ENCODE measurements at regions not wholly inside any gene's neighbourhood (a gene's known extent, or its start where the extent isn't known, plus 50 kb on each side); places are given as distances from the start of the nearest gene placed in this dataset.

DNA sequence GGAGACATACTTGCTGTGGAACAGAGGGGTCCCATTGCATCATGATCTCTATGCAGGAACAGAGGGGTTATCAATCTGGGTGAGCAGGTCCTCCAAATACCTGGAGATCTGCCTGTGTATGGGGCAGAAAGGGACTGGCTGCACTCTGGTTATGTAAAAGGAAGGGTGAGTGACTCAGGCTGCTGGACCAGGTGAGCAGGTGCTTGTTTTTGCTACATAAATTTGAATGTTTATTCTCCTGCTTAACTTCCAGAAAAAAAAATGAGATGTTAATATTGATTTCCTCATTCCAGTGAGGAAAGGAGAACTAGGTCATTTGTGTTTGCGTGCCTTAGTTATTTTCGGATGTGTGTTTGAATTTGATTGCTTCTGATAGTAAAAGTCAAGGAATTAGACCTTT, 225.8 kb upstream of the TRAM1L1 start:
- Histone ChIP-seq H3K27ac (no peak overlapping the region), H3K4me3 (replicated peaks in 1 of 3) (no peak overlapping the region), H3K4me1 (no peaks in the 10 kb centered on the region), H3K36me3 (no peaks in the 10 kb centered on the region), H3K27me3 (no peaks in the 10 kb centered on the region), H3K9me3 (no peaks in the 10 kb centered on the region)
- DNase-seq = no peak
- TF ChIP-seq, protein P1, sequence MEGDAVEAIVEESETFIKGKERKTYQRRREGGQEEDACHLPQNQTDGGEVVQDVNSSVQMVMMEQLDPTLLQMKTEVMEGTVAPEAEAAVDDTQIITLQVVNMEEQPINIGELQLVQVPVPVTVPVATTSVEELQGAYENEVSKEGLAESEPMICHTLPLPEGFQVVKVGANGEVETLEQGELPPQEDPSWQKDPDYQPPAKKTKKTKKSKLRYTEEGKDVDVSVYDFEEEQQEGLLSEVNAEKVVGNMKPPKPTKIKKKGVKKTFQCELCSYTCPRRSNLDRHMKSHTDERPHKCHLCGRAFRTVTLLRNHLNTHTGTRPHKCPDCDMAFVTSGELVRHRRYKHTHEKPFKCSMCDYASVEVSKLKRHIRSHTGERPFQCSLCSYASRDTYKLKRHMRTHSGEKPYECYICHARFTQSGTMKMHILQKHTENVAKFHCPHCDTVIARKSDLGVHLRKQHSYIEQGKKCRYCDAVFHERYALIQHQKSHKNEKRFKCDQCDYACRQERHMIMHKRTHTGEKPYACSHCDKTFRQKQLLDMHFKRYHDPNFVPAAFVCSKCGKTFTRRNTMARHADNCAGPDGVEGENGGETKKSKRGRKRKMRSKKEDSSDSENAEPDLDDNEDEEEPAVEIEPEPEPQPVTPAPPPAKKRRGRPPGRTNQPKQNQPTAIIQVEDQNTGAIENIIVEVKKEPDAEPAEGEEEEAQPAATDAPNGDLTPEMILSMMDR (IDR thresholded peaks at IDR 0.05) = no peak
- no peak for TF ChIP-seq POLR2A (IDR thresholded peaks at IDR 0.05)
- WGBS, 2 donors = 91 to 92% methylated on average over 2 of the region's 2 CpGs
- intact Hi-C loops (cut with DNase I) = no loop called here

GRCh38 chr4:117311989-117312388, 226.6 kb upstream of the TRAM1L1 start:
- H3K9me3 ChIP-seq = no peaks in the 10 kb centered on the region
- no peak overlapping the region for H3K4me3 ChIP-seq (replicated peaks in 1 of 3)
- intact Hi-C loops (cut with DNase I) = no loop called here
- H3K4me1 ChIP-seq = no peaks in the 10 kb centered on the region
- H3K27me3 ChIP-seq = no peaks in the 10 kb centered on the region
- H3K27ac ChIP-seq = no peak overlapping the region
- 89 to 93% methylated on average over 3 of the region's 3 CpGs for WGBS, 2 donors
- no peak for DNase-seq
- TF ChIP-seq POLR2A (IDR thresholded peaks at IDR 0.05) = no peak
- TF ChIP-seq, protein P1 (IDR thresholded peaks at IDR 0.05) = no peak
- H3K36me3 ChIP-seq = no peaks in the 10 kb centered on the region

- H3K36me3 ChIP-seq = no peaks in the 10 kb centered on the region
- H3K9me3 ChIP-seq = no peaks in the 10 kb centered on the region
- H3K4me3 ChIP-seq (replicated peaks in 1 of 3) = no peak overlapping the region
- no peak for DNase-seq
- no peaks in the 10 kb centered on the region for H3K27me3 ChIP-seq
- intact Hi-C loops (cut with DNase I) = no loop called here
- 93 to 97% methylated on average over 1 of the region's 1 CpG for WGBS, 2 donors
- H3K4me1 ChIP-seq = no peaks in the 10 kb centered on the region
- TF ChIP-seq, protein P1 (IDR thresholded peaks at IDR 0.05) = no peak
- TF ChIP-seq POLR2A (IDR thresholded peaks at IDR 0.05) = no peak
- no peak overlapping the region for H3K27ac ChIP-seq
Observed at GRCh38 chr4:117324851-117325491, 239.6 kb upstream of the TRAM1L1 start.

- Histone ChIP-seq H3K27me3 (no peaks in the 10 kb centered on the region), H3K9me3 (no peaks in the 10 kb centered on the region), H3K4me3 (replicated peaks in 1 of 3) (no peak overlapping the region), H3K27ac (no peak overlapping the region), H3K36me3 (no peaks in the 10 kb centered on the region), H3K4me1 (no peaks in the 10 kb centered on the region)
- intact Hi-C loops (cut with DNase I) = no loop called here
- DNase-seq = no peak
- no peak for TF ChIP-seq POLR2A (IDR thresholded peaks at IDR 0.05)
- TF ChIP-seq, protein P1 (IDR thresholded peaks at IDR 0.05) = no peak
- 73% methylated on average over 3 of the region's 3 CpGs for WGBS, 2 donors
Observed at GRCh38 chr4:117326091-117326490, 240.7 kb upstream of the TRAM1L1 start.

- Histone ChIP-seq H3K27ac (no peak overlapping the region), H3K9me3 (no peaks in the 10 kb centered on the region), H3K4me1 (no peaks in the 10 kb centered on the region), H3K4me3 (replicated peaks in 1 of 3) (no peak overlapping the region), H3K27me3 (no peaks in the 10 kb centered on the region), H3K36me3 (no peaks in the 10 kb centered on the region)
- intact Hi-C loops (cut with DNase I) = no loop called here
- WGBS, 2 donors = 85 to 89% methylated on average over 3 of the region's 3 CpGs
- DNase-seq = no peak
- TF ChIP-seq, protein P1 (IDR thresholded peaks at IDR 0.05) = no peak
- no peak for TF ChIP-seq POLR2A (IDR thresholded peaks at IDR 0.05)
Observed at GRCh38 chr4:117327491-117327890, 242.1 kb upstream of the TRAM1L1 start.
